RWPE2 (cell line): ENCODE measurements at regions not wholly inside any gene's neighbourhood (a gene's known extent, or its start where the extent isn't known, plus 50 kb on each side); places are given as distances from the start of the nearest gene placed in this dataset.

ENCODE experiments used
- ATAC-seq: fragments of 200-7000 bp; cut with Tn5 transposase; 3 replicates; pipeline ENCODE4 v1.9.1; 2021; ENCODE audit warnings: low read depth
- DNase-seq: peaks from one replicate; pipeline ENCODE4 v3.0.0-alpha.2; 2020; ENCODE audit warnings: low spot score
- H3K27ac ChIP-seq: fragments of 450-650 bp; 2 replicates; pipeline ENCODE4 v1.5.1; 2017; ENCODE audit warnings: mild to moderate bottlenecking; ENCODE audit not compliant: poor library complexity, severe bottlenecking
- H3K27me3 ChIP-seq: fragments of 250-450 bp; sonication (Bioruptor Pico); 2 replicates; pipeline ENCODE4 v1.5.1; 2021; ENCODE audit warnings: mild to moderate bottlenecking, moderate library complexity; ENCODE audit not compliant: insufficient read depth, poor library complexity, severe bottlenecking
- H3K36me3 ChIP-seq: fragments of 250-450 bp; sonication (Bioruptor Pico); 2 replicates; pipeline ENCODE4 v1.5.1; 2020; ENCODE audit warnings: low read depth, mild to moderate bottlenecking, moderate library complexity
- H3K4me1 ChIP-seq: fragments of 250-450 bp; sonication (Bioruptor Pico); 2 replicates; pipeline ENCODE4 v1.5.1; 2021; ENCODE audit warnings: mild to moderate bottlenecking, moderate library complexity; ENCODE audit not compliant: insufficient read depth, poor library complexity, severe bottlenecking
- H3K4me3 ChIP-seq: fragments of 250-450 bp; sonication (Bioruptor Pico); 2 replicates; pipeline ENCODE4 v1.5.1; 2021; ENCODE audit warnings: mild to moderate bottlenecking, moderate library complexity; ENCODE audit not compliant: severe bottlenecking
- H3K9me3 ChIP-seq: fragments of 250-450 bp; sonication (Bioruptor Pico); 2 replicates; pipeline ENCODE4 v1.5.1; 2021; ENCODE audit warnings: mild to moderate bottlenecking, moderate library complexity; ENCODE audit not compliant: severe bottlenecking
- CTCF ChIP-seq: fragments of 450-650 bp; IDR thresholded peaks from one replicate; pipeline ENCODE4 v1.5.1; 2017; ENCODE audit warnings: mild to moderate bottlenecking, moderate library complexity; ENCODE audit not compliant: poor library complexity, severe bottlenecking

DNA sequence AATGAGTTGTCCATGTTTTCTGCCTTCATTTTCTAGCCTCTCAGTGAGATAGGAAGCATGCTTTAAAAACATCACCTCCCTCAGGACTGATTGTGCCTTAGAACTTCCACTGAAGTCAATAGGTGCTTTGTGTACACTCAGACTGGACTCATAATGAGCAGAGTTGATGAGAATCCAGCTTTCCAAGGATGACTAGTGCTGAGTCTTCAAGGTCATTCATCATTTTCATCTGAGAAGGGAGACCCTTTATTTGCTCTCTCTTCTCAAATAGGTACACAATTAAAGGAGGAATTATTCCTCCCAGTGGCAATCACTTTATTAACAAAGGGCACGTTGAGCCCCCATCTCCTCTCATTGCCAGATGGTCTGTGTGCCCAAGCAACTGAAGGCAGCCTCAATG, 210.9 kb upstream of the PRKD1 start:
- DNase-seq (no peak), ATAC-seq (no peak)
- no peaks in the 10 kb centered on the region for H3K27me3 ChIP-seq
- no peaks in the 10 kb centered on the region for H3K9me3 ChIP-seq
- no peaks in the 10 kb centered on the region for H3K36me3 ChIP-seq
- H3K4me1 ChIP-seq = no peaks in the 10 kb centered on the region
- H3K4me3 ChIP-seq = no peak overlapping the region
- no peak for TF ChIP-seq CTCF
- no peak overlapping the region for H3K27ac ChIP-seq

DNA sequence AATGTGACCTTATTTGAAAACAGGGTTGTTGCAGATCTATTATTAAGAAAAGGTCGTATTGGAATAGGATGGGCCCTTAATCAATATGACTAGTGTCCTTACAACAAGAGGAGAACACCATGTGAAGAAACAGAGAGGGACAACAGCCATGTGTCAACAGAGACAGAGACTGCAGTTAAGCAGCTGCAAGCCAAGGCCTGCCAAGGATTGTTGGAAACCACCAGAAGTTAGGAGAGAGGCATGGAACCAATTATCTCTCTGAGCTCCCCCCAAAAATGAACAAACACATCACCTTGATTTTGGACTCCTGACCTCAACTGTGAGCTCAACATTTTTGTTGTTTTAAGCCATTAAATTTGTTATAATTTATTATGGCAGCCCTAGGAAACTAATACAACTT, 214.6 kb upstream of the PRKD1 start:
- ATAC-seq (no peak), DNase-seq (no peak)
- no peak for TF ChIP-seq CTCF
- Histone ChIP-seq H3K4me3 (no peak overlapping the region), H3K27me3 (no peaks in the 10 kb centered on the region), H3K36me3 (no peaks in the 10 kb centered on the region), H3K9me3 (peaks cover 2% of the 10 kb centered on the region), H3K4me1 (no peaks in the 10 kb centered on the region), H3K27ac (no peak overlapping the region)

GRCh38 chr14:30143627-30144026, 216.0 kb upstream of the PRKD1 start:
- H3K36me3 ChIP-seq = no peaks in the 10 kb centered on the region
- DNase-seq = no peak
- H3K27me3 ChIP-seq = no peaks in the 10 kb centered on the region

GRCh38 chr14:30153717-30154116, 226.1 kb upstream of the PRKD1 start:
- H3K27me3 ChIP-seq = no peaks in the 10 kb centered on the region
- peaks cover 2% of the 10 kb centered on the region for H3K9me3 ChIP-seq
- no peak for TF ChIP-seq CTCF

More at GRCh38 chr14:30143627-30144026, 216.0 kb upstream of the PRKD1 start:
- Histone ChIP-seq H3K9me3 (peaks cover 9% of the 10 kb centered on the region), H3K27ac (no peak overlapping the region), H3K4me1 (no peaks in the 10 kb centered on the region), H3K4me3 (no peak overlapping the region)
- ATAC-seq = no peak
- TF ChIP-seq CTCF = no peak

GRCh38 chr14:30156571-30156970, 228.9 kb upstream of the PRKD1 start:
- Histone ChIP-seq H3K27me3 (no peaks in the 10 kb centered on the region), H3K4me3 (no peak overlapping the region), H3K27ac (no peak overlapping the region), H3K9me3 (peaks cover 2% of the 10 kb centered on the region), H3K36me3 (no peaks in the 10 kb centered on the region), H3K4me1 (no peaks in the 10 kb centered on the region)
- no peak for TF ChIP-seq CTCF
- DNase-seq (no peak), ATAC-seq (no peak)

More at GRCh38 chr14:30153717-30154116, 226.1 kb upstream of the PRKD1 start:
- no peak for DNase-seq
- Histone ChIP-seq H3K4me1 (no peaks in the 10 kb centered on the region), H3K27ac (no peak overlapping the region), H3K4me3 (no peak overlapping the region), H3K36me3 (no peaks in the 10 kb centered on the region)
- ATAC-seq = no peak
